ENCODE measurements at regions not wholly inside any gene's neighbourhood (a gene's known extent, or its start where the extent isn't known, plus 50 kb on each side); places are given as distances from the start of the nearest gene placed in this dataset.

DNA sequence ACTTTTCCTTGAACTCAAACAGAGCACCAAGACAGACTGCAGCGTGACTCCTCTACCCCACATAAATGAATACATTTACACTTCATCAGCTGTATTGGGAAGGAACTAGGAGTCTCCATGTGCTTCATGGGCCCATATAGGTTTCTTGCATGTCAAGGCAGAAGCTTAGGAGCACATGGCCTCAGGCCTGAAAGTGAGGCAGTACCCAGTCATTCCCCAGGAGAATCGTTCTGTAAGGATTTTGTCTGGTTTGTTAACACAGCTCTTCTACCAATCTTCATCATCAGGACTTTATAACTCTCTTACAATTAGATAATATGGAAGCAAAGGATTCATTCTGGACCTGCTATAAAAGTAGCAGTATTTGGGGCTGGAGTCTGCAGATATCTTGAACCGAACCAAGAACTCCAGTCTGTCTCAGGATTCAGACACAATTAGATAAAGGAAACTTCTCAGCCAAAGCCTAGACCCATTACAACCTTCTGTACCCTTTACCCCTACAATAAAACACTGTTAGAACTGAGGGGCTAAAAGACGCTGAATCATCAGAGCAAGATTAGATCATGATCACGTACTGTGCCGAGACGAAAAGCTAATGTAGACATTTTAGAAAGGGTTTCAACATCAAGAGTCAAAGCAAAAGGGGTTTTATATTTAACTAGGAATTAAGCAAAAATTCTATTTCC lies 385.5 kb upstream of the SLC30A5 start:
- Histone ChIP-seq H3K4ac (ENCODE audit: low read depth, low read length) (no peak overlapping the region), H3K9ac (ENCODE audit: low read length) (no peak overlapping the region), H3K4me2 (ENCODE audit: low read length) (no peak overlapping the region), H3K79me2 (ENCODE audit: control insufficient read depth, insufficient read depth, low read length) (no peaks in the 10 kb centered on the region), H2BK5ac (ENCODE audit: low read length) (no peak overlapping the region), H3K4me3 (ENCODE audit: low read length) (no peak overlapping the region), H4K8ac (ENCODE audit: low read depth, low read length) (no peak overlapping the region), H2AK5ac (ENCODE audit: low read length) (no peak overlapping the region), H3K23ac (ENCODE audit: low read length) (no peak overlapping the region), H3K56ac (ENCODE audit: low read length) (no peak overlapping the region), H3K27me3 (ENCODE audit: insufficient read depth, low read length, poor library complexity) (no peaks in the 10 kb centered on the region), H3K27ac (ENCODE audit: low read depth, low read length) (no peak overlapping the region), H3K36me3 (ENCODE audit: control insufficient read depth, insufficient read depth, low read length) (no peaks in the 10 kb centered on the region), H3K79me1 (ENCODE audit: low read length) (no peaks in the 10 kb centered on the region), H4K5ac (ENCODE audit: low read length) (no peak overlapping the region), H3K18ac (ENCODE audit: low read length) (no peak overlapping the region), H2BK15ac (replicated peaks; ENCODE audit: low read depth) (no peak overlapping the region), H3K4me1 (ENCODE audit: control insufficient read depth, low read depth, low read length) (no peaks in the 10 kb centered on the region), H2BK120ac (ENCODE audit: low read depth, low read length) (no peak overlapping the region)
- no CpG with 5 or more reads among the region's 7 CpGs for WGBS (ENCODE audit: extremely low coverage, insufficient coverage, low lambda C conversion rate)
- no peak for DNase-seq

DNA sequence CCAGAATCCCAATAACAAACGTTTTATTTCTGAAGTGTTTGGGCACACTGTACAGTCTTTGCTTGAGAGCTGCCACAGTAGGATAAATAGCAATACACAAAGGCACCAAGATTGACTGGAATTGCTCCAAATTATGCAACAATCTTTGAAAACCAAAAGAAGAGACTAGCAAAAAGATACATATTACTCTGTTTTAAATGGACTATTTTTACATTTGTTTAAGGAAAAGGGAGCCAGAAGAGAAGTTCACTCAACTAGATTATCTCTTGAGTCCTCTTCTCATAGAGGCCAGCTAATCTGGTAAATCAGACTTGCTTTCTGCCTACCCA lies 385.0 kb upstream of the SLC30A5 start:
- Histone ChIP-seq H4K5ac (ENCODE audit: low read length) (no peak overlapping the region), H3K4me3 (ENCODE audit: low read length) (no peak overlapping the region), H2BK120ac (ENCODE audit: low read depth, low read length) (no peak overlapping the region), H3K79me1 (ENCODE audit: low read length) (no peaks in the 10 kb centered on the region), H2BK5ac (ENCODE audit: low read length) (no peak overlapping the region), H3K4ac (ENCODE audit: low read depth, low read length) (no peak overlapping the region), H3K4me2 (ENCODE audit: low read length) (no peak overlapping the region), H3K4me1 (ENCODE audit: control insufficient read depth, low read depth, low read length) (no peaks in the 10 kb centered on the region), H3K23ac (ENCODE audit: low read length) (no peak overlapping the region), H3K27ac (ENCODE audit: low read depth, low read length) (no peak overlapping the region), H4K8ac (ENCODE audit: low read depth, low read length) (no peak overlapping the region), H3K27me3 (ENCODE audit: insufficient read depth, low read length, poor library complexity) (no peaks in the 10 kb centered on the region), H2BK15ac (replicated peaks; ENCODE audit: low read depth) (no peak overlapping the region), H3K56ac (ENCODE audit: low read length) (no peak overlapping the region), H3K18ac (ENCODE audit: low read length) (no peak overlapping the region), H3K36me3 (ENCODE audit: control insufficient read depth, insufficient read depth, low read length) (no peaks in the 10 kb centered on the region), H2AK5ac (ENCODE audit: low read length) (no peak overlapping the region), H3K9ac (ENCODE audit: low read length) (no peak overlapping the region), H3K79me2 (ENCODE audit: control insufficient read depth, insufficient read depth, low read length) (no peaks in the 10 kb centered on the region)
- DNase-seq: no peak
- no CpG with 5 or more reads among the region's 1 CpG for WGBS (ENCODE audit: extremely low coverage, insufficient coverage, low lambda C conversion rate)

DNA sequence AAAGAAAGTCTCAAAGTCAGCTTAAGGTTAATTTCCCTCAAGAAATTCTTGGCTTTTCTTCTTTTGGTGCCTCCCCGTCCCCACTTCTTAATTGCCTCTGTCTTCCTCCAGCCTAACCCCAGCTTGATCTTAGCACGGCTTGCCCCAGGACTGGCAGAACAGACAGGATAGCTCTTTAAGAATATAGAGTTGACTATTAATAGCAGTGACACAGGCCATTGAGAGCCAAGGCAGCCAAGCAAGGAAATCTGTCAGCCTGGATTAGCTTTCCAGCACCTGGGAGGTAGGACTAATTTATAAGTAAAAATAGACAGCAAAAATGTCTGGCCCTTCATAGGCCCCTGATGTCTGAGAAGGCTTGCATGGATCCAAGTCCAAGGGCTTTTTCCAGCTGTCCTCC lies 384.6 kb upstream of the SLC30A5 start:
- Histone ChIP-seq H3K18ac (ENCODE audit: low read length) (no peak overlapping the region), H2BK5ac (ENCODE audit: low read length) (no peak overlapping the region), H3K4ac (ENCODE audit: low read depth, low read length) (no peak overlapping the region), H3K79me1 (ENCODE audit: low read length) (no peaks in the 10 kb centered on the region), H3K9ac (ENCODE audit: low read length) (no peak overlapping the region), H4K8ac (ENCODE audit: low read depth, low read length) (no peak overlapping the region), H3K4me2 (ENCODE audit: low read length) (no peak overlapping the region), H3K4me3 (ENCODE audit: low read length) (no peak overlapping the region), H2BK15ac (replicated peaks; ENCODE audit: low read depth) (no peak overlapping the region), H2AK5ac (ENCODE audit: low read length) (no peak overlapping the region), H3K27ac (ENCODE audit: low read depth, low read length) (no peak overlapping the region), H4K5ac (ENCODE audit: low read length) (no peak overlapping the region), H3K27me3 (ENCODE audit: insufficient read depth, low read length, poor library complexity) (no peaks in the 10 kb centered on the region), H2BK120ac (ENCODE audit: low read depth, low read length) (no peak overlapping the region), H3K56ac (ENCODE audit: low read length) (no peak overlapping the region), H3K36me3 (ENCODE audit: control insufficient read depth, insufficient read depth, low read length) (no peaks in the 10 kb centered on the region), H3K79me2 (ENCODE audit: control insufficient read depth, insufficient read depth, low read length) (no peaks in the 10 kb centered on the region), H3K23ac (ENCODE audit: low read length) (no peak overlapping the region), H3K4me1 (ENCODE audit: control insufficient read depth, low read depth, low read length) (no peaks in the 10 kb centered on the region)
- no peak for DNase-seq
- WGBS (ENCODE audit: extremely low coverage, insufficient coverage, low lambda C conversion rate): no CpG with 5 or more reads among the region's 2 CpGs

DNA sequence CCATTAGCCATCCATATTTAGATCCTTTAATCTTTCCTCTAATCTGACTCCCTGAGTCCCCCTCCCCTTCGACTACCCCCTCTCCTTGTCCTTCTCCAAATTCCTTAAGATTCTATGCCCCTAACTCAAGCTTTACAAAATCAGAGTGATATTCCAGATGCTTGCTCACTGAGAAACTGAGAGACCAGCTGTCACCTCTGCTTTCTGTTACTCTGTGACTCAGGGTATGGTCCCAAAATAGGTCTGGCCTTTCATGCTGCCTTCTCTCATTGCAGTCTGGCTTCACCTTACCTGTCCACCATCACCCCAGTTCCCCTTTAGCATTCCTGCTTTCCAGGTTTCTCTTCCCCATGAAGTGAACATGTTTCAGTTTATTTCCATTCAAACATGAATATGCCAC lies 383.3 kb upstream of the SLC30A5 start:
- H2BK5ac ChIP-seq (ENCODE audit: low read length): no peak overlapping the region
- no peak overlapping the region for H3K4me2 ChIP-seq (ENCODE audit: low read length)
- no peak overlapping the region for H2AK5ac ChIP-seq (ENCODE audit: low read length)
- H3K4ac ChIP-seq (ENCODE audit: low read depth, low read length): no peak overlapping the region
- H3K4me1 ChIP-seq (ENCODE audit: control insufficient read depth, low read depth, low read length): no peaks in the 10 kb centered on the region
- no peak overlapping the region for H3K9ac ChIP-seq (ENCODE audit: low read length)
- no peak overlapping the region for H3K23ac ChIP-seq (ENCODE audit: low read length)
- no peak overlapping the region for H4K8ac ChIP-seq (ENCODE audit: low read depth, low read length)
- no peak for DNase-seq
- H2BK15ac ChIP-seq (replicated peaks; ENCODE audit: low read depth): no peak overlapping the region
- H3K27me3 ChIP-seq (ENCODE audit: insufficient read depth, low read length, poor library complexity): no peaks in the 10 kb centered on the region
- no peaks in the 10 kb centered on the region for H3K79me2 ChIP-seq (ENCODE audit: control insufficient read depth, insufficient read depth, low read length)
- H3K4me3 ChIP-seq (ENCODE audit: low read length): no peak overlapping the region
- H4K5ac ChIP-seq (ENCODE audit: low read length): no peak overlapping the region
- H2BK120ac ChIP-seq (ENCODE audit: low read depth, low read length): no peak overlapping the region
- H3K36me3 ChIP-seq (ENCODE audit: control insufficient read depth, insufficient read depth, low read length): no peaks in the 10 kb centered on the region
- H3K56ac ChIP-seq (ENCODE audit: low read length): no peak overlapping the region
- no peaks in the 10 kb centered on the region for H3K79me1 ChIP-seq (ENCODE audit: low read length)
- no peak overlapping the region for H3K27ac ChIP-seq (ENCODE audit: low read depth, low read length)
- H3K18ac ChIP-seq (ENCODE audit: low read length): no peak overlapping the region
- no CpG with 5 or more reads among the region's 1 CpG for WGBS (ENCODE audit: extremely low coverage, insufficient coverage, low lambda C conversion rate)

DNA sequence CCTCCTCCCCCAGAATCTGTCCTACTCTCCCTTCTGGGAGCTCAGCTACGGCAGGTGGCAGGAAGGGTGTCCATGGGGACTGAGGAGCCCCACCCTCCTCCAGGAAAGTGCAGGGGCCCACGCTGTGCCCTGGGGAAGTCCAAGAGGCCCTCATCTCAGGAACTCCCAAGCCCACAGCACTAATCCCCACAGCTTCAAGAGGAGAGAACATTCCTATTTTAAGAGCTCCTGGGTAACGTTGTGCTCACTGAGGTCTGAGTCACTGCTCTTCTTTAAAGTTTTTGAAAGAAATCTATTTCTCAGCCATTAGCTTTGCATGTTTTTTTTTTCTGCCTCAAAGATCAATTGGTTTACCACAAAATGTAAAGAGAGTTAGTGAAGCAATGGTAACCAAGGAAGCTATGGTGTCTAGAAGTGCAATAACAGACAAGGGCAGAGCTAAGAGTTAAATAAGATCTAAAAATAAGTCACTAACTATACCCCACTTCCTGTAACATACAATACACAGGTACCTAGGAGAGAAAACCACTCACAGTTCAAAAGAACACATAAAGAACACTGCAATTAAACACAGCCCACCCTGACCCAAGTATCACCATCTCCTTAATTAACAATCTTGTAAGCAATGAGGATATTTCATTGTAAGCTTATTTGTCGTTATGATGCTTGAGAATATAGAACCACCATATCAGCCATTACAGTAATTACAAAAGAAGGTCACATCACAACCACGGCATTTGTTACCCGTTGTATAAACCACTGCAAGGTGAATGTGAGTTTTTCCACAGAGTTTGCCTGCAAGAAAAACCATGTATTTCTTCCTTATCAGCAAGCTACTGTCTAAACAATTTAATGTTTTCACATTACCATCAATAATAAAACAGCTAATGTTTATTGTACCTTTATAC lies 382.3 kb upstream of the SLC30A5 start:
- Histone ChIP-seq H4K5ac (ENCODE audit: low read length) (no peak overlapping the region), H3K56ac (ENCODE audit: low read length) (no peak overlapping the region), H3K4ac (ENCODE audit: low read depth, low read length) (no peak overlapping the region), H3K79me2 (ENCODE audit: control insufficient read depth, insufficient read depth, low read length) (no peaks in the 10 kb centered on the region), H3K27me3 (ENCODE audit: insufficient read depth, low read length, poor library complexity) (no peaks in the 10 kb centered on the region), H2BK15ac (replicated peaks; ENCODE audit: low read depth) (no peak overlapping the region), H3K79me1 (ENCODE audit: low read length) (no peaks in the 10 kb centered on the region), H3K4me3 (ENCODE audit: low read length) (no peak overlapping the region), H3K9ac (ENCODE audit: low read length) (no peak overlapping the region), H2AK5ac (ENCODE audit: low read length) (no peak overlapping the region), H4K8ac (ENCODE audit: low read depth, low read length) (no peak overlapping the region), H2BK5ac (ENCODE audit: low read length) (no peak overlapping the region), H3K4me1 (ENCODE audit: control insufficient read depth, low read depth, low read length) (no peaks in the 10 kb centered on the region), H2BK120ac (ENCODE audit: low read depth, low read length) (no peak overlapping the region), H3K23ac (ENCODE audit: low read length) (no peak overlapping the region), H3K27ac (ENCODE audit: low read depth, low read length) (no peak overlapping the region), H3K36me3 (ENCODE audit: control insufficient read depth, insufficient read depth, low read length) (no peaks in the 10 kb centered on the region), H3K4me2 (ENCODE audit: low read length) (no peak overlapping the region), H3K18ac (ENCODE audit: low read length) (no peak overlapping the region)
- no peak for DNase-seq
- no CpG with 5 or more reads among the region's 6 CpGs for WGBS (ENCODE audit: extremely low coverage, insufficient coverage, low lambda C conversion rate)

Measured in mesendoderm (in vitro differentiated cells).